ENCODE measurements at regions not wholly inside any gene's neighbourhood (a gene's known extent, or its start where the extent isn't known, plus 50 kb on each side); places are given as distances from the start of the nearest gene placed in this dataset.

DNA sequence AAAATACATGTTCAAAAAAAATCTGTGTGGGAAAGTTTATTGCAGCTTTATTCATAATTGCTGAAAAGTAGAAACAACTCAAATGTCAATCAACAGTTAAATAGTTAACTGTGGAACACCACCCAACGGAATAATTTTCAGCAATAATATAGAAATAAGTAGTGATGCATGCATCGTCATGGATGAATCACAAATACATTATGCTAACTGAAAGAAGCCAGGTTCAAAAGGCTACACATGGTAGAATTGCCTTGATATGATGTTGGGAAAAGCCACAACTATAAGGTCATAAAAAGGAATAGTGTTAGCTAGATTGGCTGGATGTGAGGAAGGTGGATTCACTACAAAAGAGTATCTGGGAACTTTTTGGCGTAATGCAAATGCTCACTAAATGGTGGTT is 82.0 kb downstream of the GMNC start:
- Histone ChIP-seq H3K4me1 (ENCODE audit: control insufficient read depth, insufficient read depth, low read length) (no peaks in the 10 kb centered on the region), H3K27me3 (replicated peaks in 1 of 2; ENCODE audit: control insufficient read depth in 2 of 2, insufficient read depth in 2 of 2, low read length in 1 of 2) (no peaks in the 10 kb centered on the region), H3K4me2 (ENCODE audit: control insufficient read depth, insufficient read depth) (no peak overlapping the region), H3K4me3 (no peak overlapping the region), H4K20me1 (ENCODE audit: control insufficient read depth, insufficient read depth) (no peaks in the 10 kb centered on the region), H2AFZ (ENCODE audit: control insufficient read depth, low read depth, low read length) (no peak overlapping the region), H3K79me2 (ENCODE audit: control insufficient read depth, insufficient read depth, low read length) (no peaks in the 10 kb centered on the region), H3K9ac (ENCODE audit: control insufficient read depth, insufficient read depth, low read length) (no peak overlapping the region), H3K27ac (ENCODE audit: control insufficient read depth, insufficient read depth) (no peak overlapping the region), H3K9me3 (replicated peaks; ENCODE audit: control insufficient read depth, insufficient read depth, low read length) (no peaks in the 10 kb centered on the region), H3K36me3 (ENCODE audit: control insufficient read depth in 2 of 2, insufficient read depth in 2 of 2, low read length in 1 of 2) (no peaks in the 10 kb centered on the region)
- CTCF ChIA-PET = no interaction called here
- ATAC-seq (no peak), FAIRE-seq (no peak), DNase-seq (ENCODE audit: low read depth, low spot score) (no peak)
- intact Hi-C loops (cut with micrococcal nuclease; ENCODE audit: unreplicated experiment) (no loop called here), in situ Hi-C loops (cut with MboI) (no loop called here)
- RAD21 ChIA-PET (ENCODE audit: unreplicated experiment) = no interaction called here
- no TSS peak for BruUV-seq (replicated peaks)
- SMC1A ChIA-PET (ENCODE audit: uncharacterized antibody, unreplicated experiment) = no interaction called here
- 52% methylated on average over 3 of the region's 3 CpGs for WGBS (ENCODE audit: insufficient coverage, insufficient replicate concordance, low lambda C conversion rate, missing lambda C conversion rate)
- TF ChIP-seq SKIL (IDR thresholded peaks at IDR 0.05; ENCODE audit: low read depth, poor library complexity, severe bottlenecking) = no peak
- TF ChIP-seq, protein P1, sequence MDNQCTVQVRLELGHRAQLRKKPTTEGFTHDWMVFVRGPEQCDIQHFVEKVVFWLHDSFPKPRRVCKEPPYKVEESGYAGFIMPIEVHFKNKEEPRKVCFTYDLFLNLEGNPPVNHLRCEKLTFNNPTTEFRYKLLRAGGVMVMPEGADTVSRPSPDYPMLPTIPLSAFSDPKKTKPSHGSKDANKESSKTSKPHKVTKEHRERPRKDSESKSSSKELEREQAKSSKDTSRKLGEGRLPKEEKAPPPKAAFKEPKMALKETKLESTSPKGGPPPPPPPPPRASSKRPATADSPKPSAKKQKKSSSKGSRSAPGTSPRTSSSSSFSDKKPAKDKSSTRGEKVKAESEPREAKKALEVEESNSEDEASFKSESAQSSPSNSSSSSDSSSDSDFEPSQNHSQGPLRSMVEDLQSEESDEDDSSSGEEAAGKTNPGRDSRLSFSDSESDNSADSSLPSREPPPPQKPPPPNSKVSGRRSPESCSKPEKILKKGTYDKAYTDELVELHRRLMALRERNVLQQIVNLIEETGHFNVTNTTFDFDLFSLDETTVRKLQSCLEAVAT (IDR thresholded peaks at IDR 0.05) = no peak
- no peak for TF ChIP-seq PAX5 (IDR thresholded peaks at IDR 0.05; ENCODE audit: borderline replicate concordance, low read depth, low read length)
- TF ChIP-seq HCFC1 (IDR thresholded peaks at IDR 0.05; ENCODE audit: low read length) = no peak
- no peak for TF ChIP-seq POU2F2 (IDR thresholded peaks at IDR 0.05; ENCODE audit: borderline replicate concordance, low read depth, low read length)
- TF ChIP-seq, protein P2, sequence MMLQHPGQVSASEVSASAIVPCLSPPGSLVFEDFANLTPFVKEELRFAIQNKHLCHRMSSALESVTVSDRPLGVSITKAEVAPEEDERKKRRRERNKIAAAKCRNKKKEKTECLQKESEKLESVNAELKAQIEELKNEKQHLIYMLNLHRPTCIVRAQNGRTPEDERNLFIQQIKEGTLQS (IDR thresholded peaks at IDR 0.05; ENCODE audit: borderline replicate concordance, extremely low read depth, low read depth, low read length) = no peak
- POLR2A ChIA-PET = interaction anchor here (1.0 kb wide), 1 partner anchor 25 kb away, joined by 3 read pairs; no protein-coding TSS in a partner anchor

Measured in GM12878 (cell line).